HG03342 (cell line): ENCODE measurements at regions not wholly inside any gene's neighbourhood (a gene's known extent, or its start where the extent isn't known, plus 50 kb on each side); places are given as distances from the start of the nearest gene placed in this dataset.
A peak's percentile ranks its signal among the peaks of the same experiment; 100 is the strongest.

Experiments used
- ATAC-seq: cut with Tn5 transposase; IDR thresholded peaks from one replicate; pipeline ENCODE4 v1.9.1; 2021; ENCODE audit warnings: mild to moderate bottlenecking, moderate library complexity; ENCODE audit not compliant: unreplicated experiment

GRCh38 chr2:217107480-217107879 is 247.6 kb upstream of the TNP1 start:
- ATAC-seq, result no peak

DNA sequence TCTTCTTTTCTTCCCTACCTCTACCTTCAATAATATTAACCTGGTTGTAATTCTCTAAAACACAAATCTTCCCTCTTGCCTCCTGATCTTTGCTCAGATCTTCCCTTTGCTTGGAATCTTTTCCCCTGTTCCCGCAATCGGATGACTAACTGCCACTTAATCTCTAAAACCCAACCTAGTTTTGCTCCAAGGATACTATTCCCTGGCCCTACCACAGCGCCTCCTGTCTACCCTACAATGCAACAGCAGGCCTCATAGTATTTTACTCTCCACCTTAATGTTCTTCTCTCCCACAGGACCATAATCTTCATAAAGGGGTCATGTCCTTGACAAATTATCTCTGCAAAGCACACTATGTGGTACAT is 246.8 kb upstream of the TNP1 start:
- ATAC-seq, result no peak

DNA sequence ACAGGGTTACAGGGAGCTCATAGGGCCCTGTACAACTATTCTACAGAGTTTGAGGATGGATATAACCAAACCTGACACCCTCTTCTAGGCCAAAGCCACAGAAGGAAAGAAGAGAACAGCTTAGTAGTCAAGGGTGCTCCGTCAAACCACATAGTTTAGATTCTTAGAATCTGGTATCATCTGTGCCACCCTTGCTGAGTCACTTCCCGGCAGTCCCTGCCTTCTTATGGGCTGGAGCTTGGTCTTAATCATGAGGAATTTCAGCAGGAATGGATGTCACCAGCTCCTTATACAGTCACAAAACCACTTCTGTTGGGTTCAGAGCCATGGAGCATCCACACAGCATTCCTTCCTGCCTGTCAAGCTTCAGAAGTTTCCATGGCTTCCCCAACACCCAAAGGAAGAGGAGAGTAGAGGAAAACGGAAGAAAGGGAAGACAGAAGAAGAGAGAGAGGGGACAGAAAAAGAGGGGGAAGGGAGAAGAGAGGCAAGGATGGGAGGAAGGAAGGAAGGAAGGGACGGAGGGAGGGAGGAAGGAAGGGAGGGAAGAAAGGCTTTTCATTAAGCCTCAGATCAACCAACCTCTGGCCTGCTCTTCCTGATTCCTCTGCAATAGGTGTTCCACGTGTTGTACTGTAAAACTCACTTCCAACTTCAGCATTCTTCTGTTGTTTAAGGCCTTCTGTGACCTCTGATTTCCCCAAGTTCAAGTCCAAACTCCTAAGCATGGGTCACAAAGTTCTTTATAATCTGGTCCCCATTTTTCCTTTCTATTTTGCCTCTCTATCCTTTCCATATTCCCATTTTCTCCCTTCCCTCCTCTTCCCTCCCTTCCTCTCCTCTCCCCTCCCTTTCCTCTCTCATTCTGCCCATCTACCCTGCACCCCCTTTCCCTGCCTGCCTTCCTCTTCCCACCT is 246.1 kb upstream of the TNP1 start:
- ATAC-seq, result no peak

DNA sequence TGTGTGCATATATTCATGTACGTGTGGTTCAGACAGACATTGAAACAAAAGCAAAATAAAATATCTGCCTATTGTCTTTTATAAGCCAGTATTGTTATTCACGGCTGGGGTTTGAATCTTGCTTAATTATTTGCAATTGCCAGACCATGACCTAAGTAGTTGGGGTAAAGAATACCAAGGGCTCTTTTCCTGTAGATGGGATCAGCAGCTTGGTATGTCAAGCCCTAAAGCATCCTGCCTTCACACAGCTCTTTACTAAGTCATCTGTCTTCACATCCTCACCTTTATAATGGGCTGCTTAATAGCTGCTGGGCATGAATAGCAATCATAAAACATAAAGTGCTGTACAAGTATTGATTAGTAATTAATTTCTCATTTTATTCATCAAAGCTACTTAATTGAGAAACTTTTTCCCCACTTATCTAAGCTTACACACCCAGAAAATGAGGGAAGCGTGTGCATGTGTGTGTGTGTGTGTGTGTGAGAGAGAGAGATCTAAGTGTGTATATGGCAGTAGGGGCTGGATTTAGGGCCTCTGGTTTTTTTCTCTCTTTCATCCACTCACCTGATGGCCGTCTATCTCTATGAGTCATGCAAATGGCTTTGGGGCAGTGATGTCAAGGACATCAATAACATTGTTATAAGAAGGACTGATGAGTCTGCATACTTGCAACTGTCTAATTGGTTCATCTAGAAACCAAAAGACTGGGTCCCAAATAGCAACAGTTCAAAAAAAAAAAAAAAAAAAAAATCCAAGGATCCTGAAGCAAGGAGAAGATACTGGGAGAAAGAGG is 244.1 kb upstream of the TNP1 start:
- ATAC-seq, result no peak

DNA sequence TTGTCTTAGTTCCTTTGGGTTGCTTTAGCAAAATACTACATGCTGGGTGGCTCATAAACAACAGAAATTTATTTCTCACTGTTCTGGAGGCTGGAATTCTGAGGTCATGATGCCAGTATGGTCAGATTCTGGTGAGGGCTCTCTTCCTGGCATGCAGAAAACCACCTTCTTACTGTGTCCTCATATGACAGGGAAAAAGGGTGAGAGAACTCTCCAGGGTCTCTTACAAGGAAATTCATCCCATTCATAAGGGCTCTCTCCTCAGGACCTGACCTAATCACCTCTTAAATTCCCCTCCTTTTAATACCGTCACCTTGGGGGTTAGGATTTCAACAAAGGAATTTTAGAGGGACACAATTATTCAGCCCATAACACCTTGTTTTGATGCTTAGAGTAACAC is 243.1 kb upstream of the TNP1 start:
- no peak for ATAC-seq

DNA sequence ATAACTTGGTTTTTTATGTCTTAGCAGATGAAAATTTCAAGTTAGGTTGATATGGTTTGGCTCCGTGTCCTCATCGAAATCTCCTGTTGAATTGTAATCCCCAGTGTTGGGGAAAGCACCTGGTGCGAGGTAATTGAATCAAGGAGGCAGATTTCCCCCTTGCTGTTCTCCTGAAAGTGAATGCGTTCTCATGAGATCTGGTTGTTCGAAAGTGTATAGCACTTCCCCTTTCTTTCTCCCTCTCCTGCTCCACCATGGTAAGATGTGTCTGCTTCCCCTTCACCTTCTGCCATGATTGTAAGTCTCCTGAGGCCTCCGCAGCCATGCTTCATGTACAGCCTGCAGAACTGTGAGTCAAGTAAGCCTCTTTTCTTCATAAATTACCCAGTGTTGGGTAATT is 242.1 kb upstream of the TNP1 start:
- ATAC-seq, result peak; percentile 72

GRCh38 chr2:217099561-217099960 is 239.7 kb upstream of the TNP1 start:
- ATAC-seq, result no peak

DNA sequence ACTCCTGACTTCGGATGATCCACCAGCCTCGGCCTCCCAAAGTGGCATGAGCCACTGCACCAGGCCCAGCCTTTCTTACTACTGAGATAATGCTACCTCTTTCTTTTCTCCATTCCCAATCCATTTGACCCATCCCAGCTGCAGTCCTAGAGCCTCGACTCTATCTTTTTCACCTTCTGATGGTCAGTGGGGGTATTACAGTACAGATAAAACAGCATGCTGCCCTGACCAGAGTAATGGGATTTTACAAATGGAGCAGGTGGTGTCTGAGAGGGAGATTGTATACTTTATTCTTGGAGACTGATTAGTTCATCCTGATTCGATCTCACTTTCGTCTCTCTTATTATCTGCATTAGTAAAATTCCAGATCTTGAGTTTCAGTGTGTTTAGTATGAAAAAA is 238.6 kb upstream of the TNP1 start:
- ATAC-seq, result no peak

GRCh38 chr2:217097346-217097745 is 237.5 kb upstream of the TNP1 start:
- ATAC-seq, result no peak

GRCh38 chr2:217096474-217097225 is 236.8 kb upstream of the TNP1 start:
- no peak for ATAC-seq

DNA sequence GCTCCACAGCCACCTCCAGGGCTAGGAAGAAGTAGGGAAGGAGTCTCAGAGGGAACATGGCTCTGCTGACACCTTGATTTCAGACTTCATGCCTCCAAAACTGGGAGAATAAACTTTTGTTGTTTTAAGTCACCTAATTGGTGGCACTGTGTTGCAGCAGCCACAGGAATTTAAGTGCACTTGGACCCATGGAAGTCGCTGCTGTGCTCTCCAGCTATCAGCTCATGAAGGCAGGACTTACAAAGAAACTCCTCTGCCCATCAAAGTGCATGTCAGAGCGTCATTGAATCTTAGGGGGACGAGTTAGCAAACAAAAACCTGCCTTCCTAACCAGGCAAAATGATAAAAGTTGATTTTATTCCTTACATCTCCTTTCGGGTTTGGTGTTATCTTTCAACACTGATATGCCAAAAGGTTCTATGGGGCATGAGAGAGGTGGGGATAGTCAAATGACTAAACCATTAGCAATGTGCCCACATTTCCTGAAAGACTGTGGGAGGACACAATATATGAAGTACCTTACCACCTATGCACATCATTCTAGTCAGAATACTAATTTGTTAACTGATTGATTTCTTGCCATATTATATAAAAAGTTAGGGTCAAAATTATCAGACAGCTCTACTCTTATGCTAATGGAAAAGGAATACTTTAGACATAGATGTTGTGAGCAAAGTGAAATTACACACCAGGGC is 235.8 kb upstream of the TNP1 start:
- no peak for ATAC-seq

- ATAC-seq, result no peak
Measured at GRCh38 chr2:217092710-217093379, 233.0 kb upstream of the TNP1 start.

DNA sequence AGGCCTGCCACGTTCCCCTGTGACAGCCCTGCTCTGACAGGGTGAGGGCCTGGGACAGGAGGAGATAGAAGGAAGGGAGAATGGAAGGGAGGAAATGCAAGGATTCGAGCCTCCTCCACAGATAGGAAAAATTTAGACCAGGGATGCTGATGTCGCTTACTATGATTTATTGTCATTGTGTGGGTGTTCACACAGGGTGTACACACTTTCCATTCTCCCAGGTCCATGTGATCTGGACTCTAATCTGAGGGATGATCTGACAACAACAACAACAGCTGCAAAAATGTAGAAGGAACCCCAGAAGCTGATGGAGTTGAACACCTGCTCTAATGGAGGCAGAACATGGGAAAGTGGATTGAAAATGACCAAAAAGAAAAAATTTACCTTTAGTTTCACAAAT is 231.7 kb upstream of the TNP1 start:
- ATAC-seq, result no peak

DNA sequence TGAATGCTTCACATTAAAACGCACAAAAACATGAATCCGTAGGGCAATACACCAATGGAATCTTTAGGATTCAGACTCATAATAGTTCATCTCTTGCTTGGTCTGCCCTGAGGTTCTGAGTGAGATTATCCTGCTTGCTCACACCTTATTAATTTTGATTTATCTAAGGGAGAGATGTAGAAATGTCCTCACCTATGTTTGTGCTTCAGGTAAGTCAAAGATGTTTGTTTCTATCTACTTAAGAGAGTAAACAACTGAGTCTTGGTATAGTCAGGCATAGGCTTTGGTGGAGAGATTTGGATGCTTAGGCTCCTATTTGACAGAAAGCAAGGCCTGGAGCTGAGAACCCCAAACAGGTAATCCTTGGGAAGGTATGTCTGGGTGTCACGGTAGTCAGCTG is 231.0 kb upstream of the TNP1 start:
- no peak for ATAC-seq

GRCh38 chr2:217090024-217090473 is 230.2 kb upstream of the TNP1 start:
- ATAC-seq, result peak; percentile 89

GRCh38 chr2:217086718-217087117 is 226.9 kb upstream of the TNP1 start:
- ATAC-seq, result no peak

DNA sequence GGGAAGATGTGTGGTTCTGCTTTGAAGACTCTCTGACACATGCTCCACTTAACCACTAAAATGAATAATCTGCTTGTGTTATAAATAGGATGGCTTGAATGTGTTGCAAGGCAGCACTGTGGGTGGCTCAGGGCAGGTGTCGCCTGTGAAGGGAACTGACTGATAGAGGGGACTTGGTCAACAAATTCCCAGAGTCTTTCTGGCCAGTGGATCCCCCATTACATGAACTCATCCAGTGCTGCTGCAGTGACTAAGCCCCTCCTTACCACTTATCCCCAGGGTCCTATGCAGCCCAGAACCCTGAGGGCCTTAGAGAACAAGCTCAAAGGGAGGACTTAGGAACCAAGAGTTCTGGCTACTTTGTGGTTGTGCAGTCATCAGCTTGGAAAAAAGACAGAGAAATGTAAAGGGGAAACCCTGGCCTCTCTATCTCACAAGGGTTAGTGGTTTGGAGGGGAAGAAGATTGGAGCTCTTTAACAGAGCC is 226.2 kb upstream of the TNP1 start:
- ATAC-seq, result no peak

GRCh38 chr2:217085543-217085942 is 225.7 kb upstream of the TNP1 start:
- no peak for ATAC-seq

- ATAC-seq, result no peak
Measured at GRCh38 chr2:217081799-217082198, 221.9 kb upstream of the TNP1 start.

- no peak for ATAC-seq
Measured at GRCh38 chr2:217079165-217079564, 219.3 kb upstream of the TNP1 start.
